HK-2 (cell line): ENCODE measurements at regions not wholly inside any gene's neighbourhood (a gene's known extent, or its start where the extent isn't known, plus 50 kb on each side); places are given as distances from the start of the nearest gene placed in this dataset.
"Not testable (repeated sequence)": the region's sequence is repeated elsewhere in the genome, so short reads cannot be mapped to it uniquely, and the experiment has no call there.

Experiments
- DNase-seq: peaks from one replicate; pipeline ENCODE4 v3.0.0-alpha.2; 2018; ENCODE audit not compliant: unreplicated experiment

- DNase-seq: no peak
Observed at GRCh38 chr11:90447618-90448017, 224.8 kb upstream of the CHORDC1 start.

GRCh38 chr11:90446207-90446606 is 223.4 kb upstream of the CHORDC1 start:
- no peak for DNase-seq

- no peak for DNase-seq
Observed at GRCh38 chr11:90438069-90438468, 215.2 kb upstream of the CHORDC1 start.

GRCh38 chr11:90434858-90435257 is 212.0 kb upstream of the CHORDC1 start:
- DNase-seq: no peak

- no peak for DNase-seq
Observed at GRCh38 chr11:90428836-90429235, 206.0 kb upstream of the CHORDC1 start.

GRCh38 chr11:90426442-90426841 is 203.6 kb upstream of the CHORDC1 start:
- DNase-seq: no peak

GRCh38 chr11:90423378-90423777 is 200.5 kb upstream of the CHORDC1 start:
- DNase-seq: no peak

GRCh38 chr11:90422787-90423186 is 199.9 kb upstream of the CHORDC1 start:
- not testable (repeated sequence) for DNase-seq

GRCh38 chr11:90414221-90414620 is 191.4 kb upstream of the CHORDC1 start:
- DNase-seq: no peak

GRCh38 chr11:90407350-90407749 is 184.5 kb upstream of the CHORDC1 start:
- DNase-seq: no peak

GRCh38 chr11:90392692-90393091 is 169.8 kb upstream of the CHORDC1 start:
- no peak for DNase-seq

GRCh38 chr11:90391756-90392155 is 168.9 kb upstream of the CHORDC1 start:
- no peak for DNase-seq

GRCh38 chr11:90380206-90380605 is 157.4 kb upstream of the CHORDC1 start:
- no peak for DNase-seq

GRCh38 chr11:90373971-90374370 is 151.1 kb upstream of the CHORDC1 start:
- DNase-seq: no peak

GRCh38 chr11:90364527-90364926 is 141.7 kb upstream of the CHORDC1 start:
- DNase-seq: no peak

GRCh38 chr11:90363739-90364138 is 140.9 kb upstream of the CHORDC1 start:
- DNase-seq: no peak

- no peak for DNase-seq
Observed at GRCh38 chr11:90355200-90355599, 132.4 kb upstream of the CHORDC1 start.

- DNase-seq: no peak
Observed at GRCh38 chr11:90349731-90350130, 126.9 kb upstream of the CHORDC1 start.

- no peak for DNase-seq
Observed at GRCh38 chr11:90344546-90344945, 121.7 kb upstream of the CHORDC1 start.

- no peak for DNase-seq
Observed at GRCh38 chr11:90343673-90344072, 120.8 kb upstream of the CHORDC1 start.

GRCh38 chr11:90341986-90342385 is 119.1 kb upstream of the CHORDC1 start:
- DNase-seq: no peak

- no peak for DNase-seq
Observed at GRCh38 chr11:90332415-90332814, 109.6 kb upstream of the CHORDC1 start.

- DNase-seq: no peak
Observed at GRCh38 chr11:90330632-90331031, 107.8 kb upstream of the CHORDC1 start.

- DNase-seq: no peak
Observed at GRCh38 chr11:90329043-90329442, 106.2 kb upstream of the CHORDC1 start.

- no peak for DNase-seq
Observed at GRCh38 chr11:90326647-90327046, 103.8 kb upstream of the CHORDC1 start.
